Gastrocnemius medialis (tissue), 4 donors: ENCODE measurements at regions not wholly inside any gene's neighbourhood (a gene's known extent, or its start where the extent isn't known, plus 50 kb on each side); places are given as distances from the start of the nearest gene placed in this dataset.

Source experiments
- CTCF ChIP-seq, 5 experiments: fragments of 450-650 bp in 3 of 5; fragments of 200-600 bp in 2 of 5; sonication (generic) in 2 of 5; IDR thresholded peaks in 4 of 5; conservative IDR thresholded peaks in 1 of 5; 1 replicate in 4 of 5; 2 replicates in 1 of 5; pipeline ENCODE4 v1.5.1; 2016 to 2019; ENCODE audit warnings: antibody characterized with exemption in 5 of 5, mild to moderate bottlenecking in 3 of 5, moderate library complexity in 3 of 5
- POLR2A ChIP-seq, 2 donors: fragments of 450-650 bp; IDR thresholded peaks; one replicate each; pipeline ENCODE4 v1.6.1; 2017; ENCODE audit warnings: antibody characterized with exemption in 2 of 2, mild to moderate bottlenecking in 2 of 2, moderate library complexity in 2 of 2

GRCh38 chr3:113142476-113142875, 68.9 kb upstream of the BOC start:
- TF ChIP-seq CTCF (IDR thresholded peaks at IDR 0.05 in 4 of 5, conservative IDR thresholded peaks at IDR 0.05 in 1 of 5) = no peak
- no peak for TF ChIP-seq POLR2A (IDR thresholded peaks at IDR 0.05)
